ENCODE measurements at regions not wholly inside any gene's neighbourhood (a gene's known extent, or its start where the extent isn't known, plus 50 kb on each side); places are given as distances from the start of the nearest gene placed in this dataset.

DNA sequence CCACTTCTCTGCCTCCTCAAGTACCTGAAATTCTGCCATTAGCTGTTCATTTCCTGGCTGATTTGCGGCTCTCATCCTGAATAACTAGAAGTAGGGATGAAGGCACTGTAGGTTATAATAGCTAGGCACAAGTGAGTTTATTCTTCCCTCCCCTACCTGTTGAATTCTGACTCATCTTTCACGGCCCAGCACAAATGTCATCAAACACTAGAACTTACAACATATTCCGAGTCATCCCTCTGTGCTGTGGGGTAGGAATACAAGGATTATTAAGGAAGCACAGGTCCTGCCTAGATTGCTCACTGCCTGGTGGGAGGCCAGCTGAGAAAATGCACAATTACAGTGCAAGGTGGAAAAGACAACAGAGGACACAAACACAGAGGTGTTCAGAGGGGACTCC, 103.7 kb upstream of the ASIC2 start:
- 2% methylated on average over 3 of the region's 3 CpGs for WGBS (ENCODE audit: insufficient coverage, insufficient replicate concordance, low lambda C conversion rate, missing lambda C conversion rate)
- Histone ChIP-seq H4K20me1 (ENCODE audit: control insufficient read depth, insufficient read depth) (no peaks in the 10 kb centered on the region), H3K4me1 (ENCODE audit: control insufficient read depth, insufficient read depth, low read length) (no peaks in the 10 kb centered on the region), H3K4me3 (no peak overlapping the region), H3K36me3 (ENCODE audit: control insufficient read depth in 2 of 2, insufficient read depth in 2 of 2, low read length in 1 of 2) (no peaks in the 10 kb centered on the region), H3K27me3 (replicated peaks in 1 of 2; ENCODE audit: control insufficient read depth in 2 of 2, insufficient read depth in 2 of 2, low read length in 1 of 2) (no peaks in the 10 kb centered on the region; a peak in 1 of 4 replicates), H3K4me2 (ENCODE audit: control insufficient read depth, insufficient read depth) (no peak overlapping the region), H2AFZ (ENCODE audit: control insufficient read depth, low read depth, low read length) (no peak overlapping the region), H3K9ac (ENCODE audit: control insufficient read depth, insufficient read depth, low read length) (no peak overlapping the region), H3K27ac (ENCODE audit: control insufficient read depth, insufficient read depth) (no peak overlapping the region), H3K79me2 (ENCODE audit: control insufficient read depth, insufficient read depth, low read length) (no peaks in the 10 kb centered on the region), H3K9me3 (replicated peaks; ENCODE audit: control insufficient read depth, insufficient read depth, low read length) (no peaks in the 10 kb centered on the region)
- ChIA-PET CTCF (no interaction called here), RAD21 (ENCODE audit: unreplicated experiment) (no interaction called here), POLR2A (no interaction called here), SMC1A (ENCODE audit: uncharacterized antibody, unreplicated experiment) (no interaction called here)
- no TSS peak for BruUV-seq (replicated peaks)
- no peak for ATAC-seq
- FAIRE-seq = no peak
- DNase-seq (ENCODE audit: low read depth, low spot score) = no peak
- in situ Hi-C loops (cut with MboI) = no loop called here
- intact Hi-C loops (cut with micrococcal nuclease; ENCODE audit: unreplicated experiment) = no loop called here
- TF ChIP-seq, protein P1, sequence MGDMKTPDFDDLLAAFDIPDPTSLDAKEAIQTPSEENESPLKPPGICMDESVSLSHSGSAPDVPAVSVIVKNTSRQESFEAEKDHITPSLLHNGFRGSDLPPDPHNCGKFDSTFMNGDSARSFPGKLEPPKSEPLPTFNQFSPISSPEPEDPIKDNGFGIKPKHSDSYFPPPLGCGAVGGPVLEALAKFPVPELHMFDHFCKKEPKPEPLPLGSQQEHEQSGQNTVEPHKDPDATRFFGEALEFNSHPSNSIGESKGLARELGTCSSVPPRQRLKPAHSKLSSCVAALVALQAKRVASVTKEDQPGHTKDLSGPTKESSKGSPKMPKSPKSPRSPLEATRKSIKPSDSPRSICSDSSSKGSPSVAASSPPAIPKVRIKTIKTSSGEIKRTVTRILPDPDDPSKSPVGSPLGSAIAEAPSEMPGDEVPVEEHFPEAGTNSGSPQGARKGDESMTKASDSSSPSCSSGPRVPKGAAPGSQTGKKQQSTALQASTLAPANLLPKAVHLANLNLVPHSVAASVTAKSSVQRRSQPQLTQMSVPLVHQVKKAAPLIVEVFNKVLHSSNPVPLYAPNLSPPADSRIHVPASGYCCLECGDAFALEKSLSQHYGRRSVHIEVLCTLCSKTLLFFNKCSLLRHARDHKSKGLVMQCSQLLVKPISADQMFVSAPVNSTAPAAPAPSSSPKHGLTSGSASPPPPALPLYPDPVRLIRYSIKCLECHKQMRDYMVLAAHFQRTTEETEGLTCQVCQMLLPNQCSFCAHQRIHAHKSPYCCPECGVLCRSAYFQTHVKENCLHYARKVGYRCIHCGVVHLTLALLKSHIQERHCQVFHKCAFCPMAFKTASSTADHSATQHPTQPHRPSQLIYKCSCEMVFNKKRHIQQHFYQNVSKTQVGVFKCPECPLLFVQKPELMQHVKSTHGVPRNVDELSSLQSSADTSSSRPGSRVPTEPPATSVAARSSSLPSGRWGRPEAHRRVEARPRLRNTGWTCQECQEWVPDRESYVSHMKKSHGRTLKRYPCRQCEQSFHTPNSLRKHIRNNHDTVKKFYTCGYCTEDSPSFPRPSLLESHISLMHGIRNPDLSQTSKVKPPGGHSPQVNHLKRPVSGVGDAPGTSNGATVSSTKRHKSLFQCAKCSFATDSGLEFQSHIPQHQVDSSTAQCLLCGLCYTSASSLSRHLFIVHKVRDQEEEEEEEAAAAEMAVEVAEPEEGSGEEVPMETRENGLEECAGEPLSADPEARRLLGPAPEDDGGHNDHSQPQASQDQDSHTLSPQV (IDR thresholded peaks at IDR 0.05) = no peak
- TF ChIP-seq PAX5 (IDR thresholded peaks at IDR 0.05; ENCODE audit: borderline replicate concordance, low read depth, low read length) = no peak
- TF ChIP-seq LARP7 (IDR thresholded peaks at IDR 0.05) = no peak
- TF ChIP-seq CBFB (IDR thresholded peaks at IDR 0.05; ENCODE audit: low read depth) = no peak
- no peak for TF ChIP-seq ZNF384 (IDR thresholded peaks at IDR 0.05; ENCODE audit: borderline replicate concordance, low read depth, low read length)
- TF ChIP-seq IRF4 (IDR thresholded peaks at IDR 0.05; ENCODE audit: low read depth, low read length) = no peak
- TF ChIP-seq RBBP5 (conservative IDR thresholded peaks at IDR 0.05) = no peak
- TF ChIP-seq, protein P2, sequence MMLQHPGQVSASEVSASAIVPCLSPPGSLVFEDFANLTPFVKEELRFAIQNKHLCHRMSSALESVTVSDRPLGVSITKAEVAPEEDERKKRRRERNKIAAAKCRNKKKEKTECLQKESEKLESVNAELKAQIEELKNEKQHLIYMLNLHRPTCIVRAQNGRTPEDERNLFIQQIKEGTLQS (IDR thresholded peaks at IDR 0.05; ENCODE audit: borderline replicate concordance, extremely low read depth, low read depth, low read length) = no peak
- TF ChIP-seq FOXK2 (IDR thresholded peaks at IDR 0.05) = no peak
- TF ChIP-seq EED (IDR thresholded peaks at IDR 0.05; ENCODE audit: low read depth) = no peak
- no peak for TF ChIP-seq GABPA (IDR thresholded peaks at IDR 0.05; ENCODE audit: low read depth)
- TF ChIP-seq, protein P3, sequence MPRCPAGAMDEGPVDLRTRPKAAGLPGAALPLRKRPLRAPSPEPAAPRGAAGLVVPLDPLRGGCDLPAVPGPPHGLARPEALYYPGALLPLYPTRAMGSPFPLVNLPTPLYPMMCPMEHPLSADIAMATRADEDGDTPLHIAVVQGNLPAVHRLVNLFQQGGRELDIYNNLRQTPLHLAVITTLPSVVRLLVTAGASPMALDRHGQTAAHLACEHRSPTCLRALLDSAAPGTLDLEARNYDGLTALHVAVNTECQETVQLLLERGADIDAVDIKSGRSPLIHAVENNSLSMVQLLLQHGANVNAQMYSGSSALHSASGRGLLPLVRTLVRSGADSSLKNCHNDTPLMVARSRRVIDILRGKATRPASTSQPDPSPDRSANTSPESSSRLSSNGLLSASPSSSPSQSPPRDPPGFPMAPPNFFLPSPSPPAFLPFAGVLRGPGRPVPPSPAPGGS (IDR thresholded peaks at IDR 0.05; ENCODE audit: borderline replicate concordance, insufficient read depth, low read depth, low read length, poor library complexity, severe bottlenecking) = no peak
- TF ChIP-seq CREB1 (IDR thresholded peaks at IDR 0.05; ENCODE audit: low read depth) = no peak

Measured in GM12878 (cell line).